ENCODE measurements at regions not wholly inside any gene's neighbourhood (a gene's known extent, or its start where the extent isn't known, plus 50 kb on each side); places are given as distances from the start of the nearest gene placed in this dataset.

- no peak for TF ChIP-seq BCL6B (tag by site-specific recombination; IDR thresholded peaks at IDR 0.05)
- TF ChIP-seq SP3 (tag by site-specific recombination; IDR thresholded peaks at IDR 0.05) = no peak
- TF ChIP-seq ZNF280D (tag by site-specific recombination; IDR thresholded peaks at IDR 0.05) = no peak
- TF ChIP-seq ZNF311 (tag by site-specific recombination; IDR thresholded peaks at IDR 0.05; ENCODE audit: borderline replicate concordance) = no peak
- no peak for TF ChIP-seq ZNF24 (tag by site-specific recombination; IDR thresholded peaks at IDR 0.05)
- no peak for TF ChIP-seq ZNF596 (tag by site-specific recombination; IDR thresholded peaks at IDR 0.05)
Measured at GRCh38 chr13:107881362-107881761, 334.0 kb downstream of the LIG4 start (continued).

- H3K27ac ChIP-seq (ENCODE audit: extremely low read depth, low read depth, low read length) = no peak overlapping the region
- no peak overlapping the region for H3K4me3 ChIP-seq (ENCODE audit: low read depth, low read length)
- no peaks in the 10 kb centered on the region for H3K9me3 ChIP-seq (ENCODE audit: control insufficient read depth, insufficient read depth, low read depth, low read length)
- H3K36me3 ChIP-seq (ENCODE audit: control insufficient read depth in 2 of 2, insufficient read depth in 1 of 2, low read length in 2 of 2) = no peaks in the 10 kb centered on the region
- TF ChIP-seq ZBTB48 (tag by site-specific recombination; IDR thresholded peaks at IDR 0.05) (no peak), ZNF610 (tag by site-specific recombination; IDR thresholded peaks at IDR 0.05; ENCODE audit: borderline replicate concordance) (no peak), GLIS2 (tag by site-specific recombination; IDR thresholded peaks at IDR 0.05) (no peak)
- ChIA-PET POLR2A (no interaction called here), CTCF (no interaction called here)
- H3K4me1 ChIP-seq (ENCODE audit: control insufficient read depth, insufficient read depth, low read length) = no peaks in the 10 kb centered on the region
Measured at GRCh38 chr13:107874456-107874855, 340.9 kb downstream of the LIG4 start.

GRCh38 chr13:107873926-107874325, 341.4 kb downstream of the LIG4 start:
- CTCF ChIA-PET = interaction anchor here (0.6 to 0.8 kb wide), 2 partner anchors 18 to 367 kb away, joined by 3 read pairs; no protein-coding TSS in a partner anchor
- POLR2A ChIA-PET = no interaction called here
- H3K4me3 ChIP-seq (ENCODE audit: low read depth, low read length) = no peak overlapping the region
- no peaks in the 10 kb centered on the region for H3K36me3 ChIP-seq (ENCODE audit: control insufficient read depth in 2 of 2, insufficient read depth in 1 of 2, low read length in 2 of 2)
- H3K9me3 ChIP-seq (ENCODE audit: control insufficient read depth, insufficient read depth, low read depth, low read length) = no peaks in the 10 kb centered on the region
- H3K4me1 ChIP-seq (ENCODE audit: control insufficient read depth, insufficient read depth, low read length) = no peaks in the 10 kb centered on the region
- H3K27ac ChIP-seq (ENCODE audit: extremely low read depth, low read depth, low read length) = no peak overlapping the region
- TF ChIP-seq ZNF266 (tag by site-specific recombination; IDR thresholded peaks at IDR 0.05; ENCODE audit: low read depth) (no peak), ZNF792 (tag by site-specific recombination; IDR thresholded peaks at IDR 0.05) (no peak), ZNF777 (tag by site-specific recombination; IDR thresholded peaks at IDR 0.05; ENCODE audit: borderline replicate concordance) (no peak), ZSCAN18 (tag by site-specific recombination; IDR thresholded peaks at IDR 0.05) (no peak), TCF7L2 (IDR thresholded peaks at IDR 0.05; ENCODE audit: borderline replicate concordance, low read depth, low read length) (no peak), ZFP41 (tag by site-specific recombination; IDR thresholded peaks at IDR 0.05; ENCODE audit: borderline replicate concordance) (no peak), ZNF623 (tag by site-specific recombination; IDR thresholded peaks at IDR 0.05) (no peak), ZNF645 (tag by site-specific recombination; IDR thresholded peaks at IDR 0.05) (no peak), BCL6B (tag by site-specific recombination; IDR thresholded peaks at IDR 0.05) (no peak), ZNF366 (tag by site-specific recombination; conservative IDR thresholded peaks at IDR 0.05) (no peak), MEIS1 (CRISPR knock-in tag; IDR thresholded peaks at IDR 0.05; ENCODE audit: borderline replicate concordance) (no peak), BCL11B (tag by site-specific recombination; IDR thresholded peaks at IDR 0.05; ENCODE audit: low read depth) (no peak), ZNF510 (tag by site-specific recombination; IDR thresholded peaks at IDR 0.05; ENCODE audit: insufficient replicate concordance) (no peak), ZNF571 (tag by site-specific recombination; IDR thresholded peaks at IDR 0.05) (no peak), ZNF660 (tag by site-specific recombination; IDR thresholded peaks at IDR 0.05) (no peak), YY1 (tag by site-specific recombination; IDR thresholded peaks at IDR 0.05) (no peak), ZSCAN4 (tag by site-specific recombination; IDR thresholded peaks at IDR 0.05) (no peak)
